Activated B cell treated with CpG ODN at 0.5 μM for 24 hours (primary cell): ENCODE measurements at regions not wholly inside any gene's neighbourhood (a gene's known extent, or its start where the extent isn't known, plus 50 kb on each side); places are given as distances from the start of the nearest gene placed in this dataset.

ENCODE experiments used
- ATAC-seq: fragments of 200-7000 bp; cut with Tn5 transposase; one replicate; pipeline ENCODE4 v1.10.0; 2021; ENCODE audit warnings: low read depth, mild to moderate bottlenecking, moderate library complexity
- CTCF ChIA-PET: fragments of 350-600 bp; sonication (Branson Sonifier 250); formaldehyde crosslinking; loops from one replicate; lab custom pipeline; 2021; ENCODE audit warnings: antibody characterized with exemption; lab: Charles Lee
- POLR2A ChIA-PET: fragments of 350-600 bp; sonication (Branson Sonifier 250); formaldehyde crosslinking; loops from one replicate; lab custom pipeline; 2021; ENCODE audit warnings: antibody characterized with exemption; lab: Charles Lee
- DNase-seq: peaks from one replicate; pipeline ENCODE4 v3.0.0; 2022
- H3K27ac Mint-ChIP-seq: one replicate; pipeline ENCODE4 v1.8.0; 2020; ENCODE audit warnings: mixed read lengths
- H3K27me3 Mint-ChIP-seq: one replicate; pipeline ENCODE4 v1.8.0; 2021; ENCODE audit warnings: mixed read lengths
- H3K36me3 Mint-ChIP-seq: one replicate; pipeline ENCODE4 v1.8.0; 2021; ENCODE audit warnings: low read depth, mixed read lengths
- H3K4me1 Mint-ChIP-seq: one replicate; pipeline ENCODE4 v1.8.0; 2021; ENCODE audit warnings: mixed read lengths
- H3K4me3 Mint-ChIP-seq: one replicate; pipeline ENCODE4 v1.8.0; 2020; ENCODE audit warnings: mild to moderate bottlenecking, mixed read lengths
- H3K9me3 Mint-ChIP-seq: one replicate; pipeline ENCODE4 v1.8.0; 2020; ENCODE audit warnings: mixed read lengths
- CTCF ChIP-seq: fragments of 200-600 bp; IDR thresholded peaks from one replicate; pipeline ENCODE4 v1.8.0; 2022; ENCODE audit warnings: antibody characterized with exemption, mild to moderate bottlenecking
- intact Hi-C: fragments of 100-400 bp; cut with micrococcal nuclease; formaldehyde crosslinking; loops from one replicate; pipeline ENCODE4 v1.15.1; 2024

- POLR2A ChIA-PET: no interaction called here
- Mint-ChIP-seq H3K27ac (no peak overlapping the region), H3K4me3 (no peak overlapping the region), H3K27me3 (peaks cover 24% of the 10 kb centered on the region), H3K36me3 (no peaks in the 10 kb centered on the region), H3K9me3 (no peaks in the 10 kb centered on the region), H3K4me1 (no peaks in the 10 kb centered on the region)
- intact Hi-C loops: no loop called here
- DNase-seq (no peak), ATAC-seq (no peak)
- CTCF ChIA-PET: no interaction called here
- no peak for TF ChIP-seq CTCF
These were observed 184.1 kb downstream of the RELL1 start for GRCh38 chr4:37502070-37502469.
